T47D (cell line): ENCODE measurements at regions not wholly inside any gene's neighbourhood (a gene's known extent, or its start where the extent isn't known, plus 50 kb on each side); places are given as distances from the start of the nearest gene placed in this dataset.
"Not testable (repeated sequence)": the region's sequence is repeated elsewhere in the genome, so short reads cannot be mapped to it uniquely, and the experiment has no call there.

Experiments
- DNase-seq, 2 experiments: peaks; one replicate each; pipeline versions ENCODE4 v3.0.0 to v3.0.0-alpha.2; 2011 to 2012; ENCODE audit warnings: low read depth in 1 of 2, low spot score in 1 of 2
- JUND ChIP-seq: IDR thresholded peaks from 2 replicates; pipeline ENCODE4 v1.6.1; 2012; ENCODE audit warnings: low read depth
- in situ Hi-C: cut with HindIII; loops from 2 replicates; pipeline ENCODE4 v1.10.0; 2016; ENCODE audit warnings: low sequenced_read_pairs, low pct_unique_long_range_greater_than_20kb

DNA sequence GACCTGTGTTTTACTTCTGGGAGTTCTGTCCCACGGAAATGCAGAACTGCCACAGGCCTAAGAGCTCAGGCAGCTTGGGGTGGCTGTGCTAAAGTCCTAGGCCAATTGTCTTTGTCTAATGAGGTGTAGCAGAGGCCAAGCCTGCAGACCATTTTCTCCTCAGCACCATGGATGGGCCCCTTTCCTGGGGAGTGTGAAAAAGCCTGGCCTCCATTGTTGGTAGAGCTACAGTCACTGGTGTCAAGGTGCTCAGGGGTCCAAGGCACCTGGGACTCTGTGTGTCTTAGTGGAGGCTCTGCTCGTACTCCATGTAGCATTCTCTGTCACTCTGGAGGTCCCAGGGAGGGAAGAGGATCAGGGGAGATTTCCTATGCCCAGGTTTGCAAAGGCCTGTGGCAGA lies 329.6 kb downstream of the SLITRK5 start:
- TF ChIP-seq JUND: no peak
- in situ Hi-C loops: no loop called here
- DNase-seq: no peak

DNA sequence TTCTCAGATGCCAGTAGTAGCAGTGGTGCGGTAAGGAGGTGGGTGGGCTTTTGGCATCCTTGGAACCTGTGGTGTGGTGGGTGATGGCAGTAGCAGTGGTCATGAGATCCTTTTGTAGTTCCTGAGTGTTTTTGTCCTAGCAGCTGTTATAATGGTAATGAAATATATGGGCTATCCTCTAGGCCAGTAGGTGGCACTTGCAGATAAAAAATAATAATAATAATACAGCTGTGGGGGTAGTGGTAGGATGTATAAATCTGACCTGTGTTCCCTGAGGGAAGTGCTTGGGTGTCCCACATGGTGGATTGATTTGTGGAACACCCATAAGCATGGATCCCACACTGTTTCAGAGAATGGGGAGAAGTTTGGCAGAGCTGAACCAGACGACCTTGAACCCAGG lies 334.0 kb downstream of the SLITRK5 start:
- in situ Hi-C loops: no loop called here
- DNase-seq: peak in 1 of 2 experiments; percentile 19
- no peak for TF ChIP-seq JUND

DNA sequence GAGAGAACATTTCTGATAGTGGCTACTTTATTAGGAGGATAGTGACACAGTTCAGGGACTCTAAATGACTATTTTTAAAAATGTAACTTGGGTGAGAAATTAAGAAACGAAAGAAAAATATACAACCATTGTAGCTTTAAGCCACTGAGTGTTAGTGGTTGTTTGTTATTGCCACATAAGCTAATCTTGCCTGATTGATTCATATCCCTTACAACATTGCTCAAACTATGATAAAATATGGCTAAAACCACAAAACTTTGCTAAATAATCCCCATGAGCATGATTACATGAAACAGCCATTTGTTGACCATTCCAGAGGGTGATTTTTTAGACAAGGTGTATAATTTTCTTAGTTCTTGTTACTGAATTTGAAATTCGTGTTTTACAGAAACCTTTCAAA lies 343.4 kb downstream of the SLITRK5 start:
- in situ Hi-C loops: no loop called here
- TF ChIP-seq JUND: no peak
- no peak for DNase-seq

DNA sequence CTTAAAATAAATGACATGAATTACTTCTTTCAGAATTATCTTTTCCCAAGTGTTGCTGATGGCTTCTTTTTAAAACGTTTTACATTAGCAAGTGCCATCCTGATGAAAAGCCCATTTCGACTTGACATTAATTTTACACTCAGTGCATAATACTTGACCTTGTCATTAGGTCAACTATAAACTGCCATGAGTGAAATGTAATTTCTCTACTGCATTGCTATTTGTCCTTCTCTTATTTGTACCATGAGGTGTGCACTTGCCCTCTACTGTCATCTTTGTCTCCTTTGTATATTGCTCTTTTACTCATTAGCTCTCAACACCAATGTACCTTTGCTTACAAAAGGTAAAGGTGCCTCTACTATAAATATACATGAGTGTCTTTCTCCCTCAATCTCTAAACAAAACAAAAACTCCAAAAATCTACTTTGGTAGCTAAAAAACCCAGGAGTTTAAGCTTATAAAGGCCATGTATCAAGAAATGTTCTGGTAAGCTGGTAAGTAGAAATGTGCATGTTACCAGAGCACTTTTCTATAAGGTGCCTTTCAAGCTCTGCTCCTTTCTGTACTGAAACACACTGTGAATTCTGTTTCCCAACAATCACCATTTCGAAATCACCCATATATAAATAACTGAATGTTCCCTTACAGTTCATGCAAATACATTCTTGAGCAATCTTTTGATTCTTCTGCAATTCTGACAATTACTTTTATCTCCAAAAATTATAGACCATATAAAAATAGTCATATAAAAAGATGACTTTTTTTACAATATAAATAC lies 351.4 kb downstream of the SLITRK5 start:
- in situ Hi-C loops: no loop called here
- no peak for TF ChIP-seq JUND
- no peak for DNase-seq

DNA sequence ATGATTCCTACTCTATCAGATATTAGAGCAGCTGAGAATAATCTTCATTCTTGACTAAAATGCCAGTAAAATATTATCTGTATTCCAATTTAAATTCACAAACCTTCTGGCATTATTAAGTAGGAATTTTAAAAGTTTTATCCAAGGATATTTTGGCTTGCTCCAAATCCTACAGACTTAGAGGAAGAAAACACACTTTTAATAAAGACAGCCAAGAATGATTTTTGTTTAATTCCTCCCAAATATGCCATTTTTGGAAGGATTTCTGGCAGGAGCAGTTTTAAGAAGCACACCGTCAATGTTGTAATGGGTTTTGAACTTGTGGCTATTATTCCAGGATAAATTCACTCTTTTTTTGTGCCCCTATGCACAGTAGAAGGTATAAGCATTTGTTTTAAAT lies 355.1 kb downstream of the SLITRK5 start:
- in situ Hi-C loops: no loop called here
- no peak for DNase-seq
- no peak for TF ChIP-seq JUND

DNA sequence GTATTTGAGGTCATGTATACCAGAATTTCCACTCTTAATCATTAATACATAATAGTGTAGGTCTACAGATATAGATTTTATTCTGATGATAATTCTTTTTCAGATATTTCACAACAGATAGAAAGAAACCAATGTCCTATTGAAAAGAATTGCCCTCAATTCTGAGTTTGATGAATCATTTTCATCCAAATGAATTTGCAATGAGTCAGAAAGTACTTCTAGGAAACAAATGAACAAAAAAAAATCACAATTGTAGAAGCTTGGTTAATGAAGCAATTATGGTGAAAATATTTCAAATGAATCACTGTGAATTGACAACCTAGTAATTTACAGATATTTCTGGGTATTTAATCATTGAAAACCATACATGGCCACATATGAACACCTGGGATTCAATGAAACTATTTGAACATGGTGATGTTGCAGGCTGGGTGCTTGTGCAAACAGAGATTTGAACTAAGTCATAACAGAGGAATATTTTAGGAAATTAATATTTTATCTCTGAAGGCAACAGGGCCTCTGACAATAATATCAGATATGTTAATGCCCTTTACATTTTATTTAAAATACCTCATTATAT lies 360.9 kb downstream of the SLITRK5 start:
- in situ Hi-C loops: no loop called here
- no peak for DNase-seq
- no peak for TF ChIP-seq JUND

DNA sequence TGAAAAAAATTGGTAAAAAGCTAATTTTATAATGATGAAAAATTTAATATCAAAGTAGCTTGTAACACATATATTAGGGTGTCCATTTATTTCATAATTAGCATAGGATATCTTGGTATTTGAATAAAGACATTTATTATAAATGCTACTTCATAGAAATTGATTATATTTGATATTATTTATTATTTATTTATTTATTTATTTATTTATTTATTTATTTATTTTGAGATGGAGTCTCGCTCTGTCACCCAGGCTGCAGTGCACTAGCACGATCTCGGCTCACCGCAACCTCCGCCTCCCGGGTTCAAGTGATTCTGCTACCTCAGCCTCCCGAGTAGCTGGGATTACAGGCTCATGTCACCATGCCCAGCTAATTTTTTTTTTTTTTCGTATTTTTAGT lies 365.0 kb downstream of the SLITRK5 start:
- DNase-seq, in situ Hi-C loops: not testable (repeated sequence)

DNA sequence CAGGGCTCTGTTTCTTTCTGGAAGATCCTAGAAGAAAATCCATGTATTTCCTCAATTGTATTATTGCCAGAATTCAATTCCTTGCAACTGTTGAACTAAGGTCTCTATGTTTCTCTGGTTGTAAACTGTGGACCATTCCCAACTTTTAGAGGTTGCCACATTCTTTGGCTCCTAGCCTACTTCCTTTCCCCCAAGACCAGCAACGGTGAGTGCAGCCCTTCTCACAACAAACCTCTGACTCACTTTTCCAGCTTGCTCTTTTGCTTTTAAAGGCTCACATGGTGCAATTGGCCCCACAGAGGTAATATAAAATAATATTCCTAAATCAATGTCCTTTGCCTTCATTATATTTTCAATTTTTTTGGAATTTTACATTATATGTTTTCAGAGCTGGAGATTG lies 371.3 kb downstream of the SLITRK5 start:
- no peak for DNase-seq
- in situ Hi-C loops: no loop called here
- no peak for TF ChIP-seq JUND

DNA sequence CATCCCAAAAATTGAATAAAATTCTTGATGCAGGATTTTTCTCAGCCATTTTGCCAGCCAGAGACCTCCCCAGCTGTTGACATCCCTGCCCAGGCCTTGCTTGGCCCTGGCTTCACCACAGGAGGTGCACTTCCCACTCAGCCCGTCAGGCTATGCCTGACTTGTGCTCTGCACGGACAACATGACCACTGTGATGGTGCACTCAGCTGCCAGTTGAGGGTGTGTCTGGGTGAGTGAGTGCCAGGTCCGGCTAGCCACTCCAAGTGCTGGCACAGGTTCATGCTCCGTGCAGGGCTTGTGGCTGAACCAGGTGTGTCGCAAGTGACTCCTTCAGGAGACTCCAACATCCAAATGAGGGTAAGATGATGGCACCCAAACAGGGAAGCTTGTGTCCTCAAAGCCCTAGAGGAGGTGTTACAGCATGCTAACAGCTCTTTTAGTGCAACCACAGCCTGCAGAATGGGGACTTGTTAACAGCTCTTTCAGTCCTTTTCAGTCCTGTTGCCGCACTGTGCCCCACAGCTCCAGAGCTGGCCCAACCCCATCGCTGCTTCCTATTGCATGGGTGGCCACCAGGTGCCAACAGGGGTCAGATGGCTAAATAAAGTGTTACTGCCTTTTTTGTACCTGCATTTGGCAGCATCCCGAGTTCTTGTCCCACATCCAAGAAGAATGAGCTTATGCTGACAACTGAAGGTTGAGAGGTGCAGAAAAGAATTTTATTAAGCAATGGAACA lies 380.7 kb downstream of the SLITRK5 start:
- TF ChIP-seq JUND: no peak
- in situ Hi-C loops: no loop called here
- DNase-seq: peak in 1 of 2 experiments; percentile 3

DNA sequence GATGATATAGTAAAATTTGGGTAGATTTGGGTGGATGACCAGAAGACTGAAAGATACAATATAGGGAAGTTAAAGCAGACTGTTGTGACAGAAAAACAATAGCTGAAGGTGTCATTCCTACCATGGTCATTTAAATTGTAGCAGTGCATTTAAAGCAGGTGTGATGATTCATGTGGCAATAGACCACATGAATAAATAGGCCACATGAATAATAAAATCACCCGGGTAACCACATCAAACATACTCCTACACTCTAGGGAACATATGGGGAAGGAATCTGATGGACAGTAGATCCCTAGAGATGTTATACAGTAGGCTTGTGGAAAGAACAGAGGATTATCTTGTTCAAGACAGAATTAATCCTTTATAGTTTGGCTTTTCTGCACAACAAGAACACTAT lies 392.6 kb downstream of the SLITRK5 start:
- in situ Hi-C loops: no loop called here
- DNase-seq: no peak
- TF ChIP-seq JUND: no peak

DNA sequence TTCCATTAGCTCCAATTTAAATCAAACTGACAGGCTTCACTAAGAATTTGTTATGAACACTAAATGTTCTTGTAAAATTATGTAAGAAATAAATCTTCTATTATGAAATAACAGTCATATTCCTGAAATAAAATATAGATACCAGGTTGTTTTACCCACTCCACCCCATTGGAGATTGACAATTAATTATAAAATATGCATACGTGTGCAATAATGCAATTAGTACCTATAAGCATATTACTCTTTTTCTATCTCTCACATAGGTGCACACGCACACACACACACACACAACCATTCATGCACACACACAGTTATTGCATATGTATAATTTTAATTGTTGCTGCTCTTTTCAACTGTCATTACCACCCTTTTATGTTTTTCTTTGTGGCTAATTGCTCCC lies 395.7 kb downstream of the SLITRK5 start:
- no peak for TF ChIP-seq JUND
- in situ Hi-C loops: no loop called here
- DNase-seq: no peak

DNA sequence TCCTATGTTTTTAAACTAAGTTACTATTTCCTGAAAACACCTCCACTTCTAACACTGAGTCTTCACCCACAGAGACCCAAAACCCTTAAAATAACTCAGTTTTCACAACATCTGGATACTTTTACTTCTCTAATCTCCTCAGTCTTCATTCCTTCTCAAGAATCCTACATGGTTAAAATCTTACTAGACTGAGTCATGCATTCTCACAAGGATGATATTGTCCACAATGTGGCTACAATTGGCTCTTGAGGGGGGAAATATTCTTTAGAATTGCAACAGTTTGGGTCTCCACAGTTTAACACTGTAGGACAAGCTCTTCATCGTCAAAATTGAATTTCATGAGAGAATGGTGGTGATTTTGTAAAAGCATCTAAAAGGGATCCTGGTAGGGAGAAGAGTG lies 397.1 kb downstream of the SLITRK5 start:
- DNase-seq: no peak
- in situ Hi-C loops: no loop called here
- no peak for TF ChIP-seq JUND

DNA sequence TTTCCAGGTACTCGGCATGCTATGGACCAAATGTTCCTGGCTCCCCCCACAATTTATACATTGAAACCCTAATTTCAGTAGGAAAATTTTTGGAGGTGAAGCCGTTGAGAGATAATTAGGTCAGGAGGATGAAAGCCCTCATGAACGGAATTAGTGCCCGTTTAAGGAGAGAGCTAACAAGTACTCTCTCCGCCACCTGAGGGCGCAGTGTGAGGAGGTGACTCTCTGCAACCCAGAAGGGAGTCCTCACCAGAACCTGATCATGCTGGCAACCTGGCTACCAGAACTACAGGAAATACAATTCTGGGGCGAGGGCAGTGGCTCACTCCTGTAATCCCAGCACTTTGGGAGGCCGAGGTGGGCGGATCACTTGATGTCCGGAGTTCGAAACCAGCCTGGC lies 397.8 kb downstream of the SLITRK5 start:
- DNase-seq: peak in 1 of 2 experiments; percentile 74
- in situ Hi-C loops: no loop called here

DNA sequence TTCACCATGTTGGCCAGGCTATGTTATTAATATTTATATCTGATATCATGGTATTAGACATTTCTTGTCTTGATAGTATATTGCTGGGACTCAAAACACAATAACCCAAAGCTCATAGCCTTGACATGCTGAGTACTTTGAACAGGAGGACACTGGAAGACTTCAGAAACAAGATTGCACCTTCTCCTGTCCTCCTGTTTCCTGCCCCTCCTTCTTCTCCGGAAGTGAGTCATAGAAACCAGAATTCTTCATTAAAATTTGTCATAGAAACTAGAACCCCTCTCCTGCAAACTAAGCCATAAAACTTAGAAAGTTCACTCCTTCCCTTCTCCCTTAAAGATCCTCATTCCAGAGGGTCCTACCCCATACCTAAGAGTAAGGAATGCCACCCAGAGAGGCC lies 400.2 kb downstream of the SLITRK5 start:
- in situ Hi-C loops: no loop called here
- no peak for DNase-seq
- TF ChIP-seq JUND: no peak

More for the DNA sequence above, 397.8 kb downstream of the SLITRK5 start:
- TF ChIP-seq JUND: no peak
